HG03558 (cell line): ENCODE measurements at regions not wholly inside any gene's neighbourhood (a gene's known extent, or its start where the extent isn't known, plus 50 kb on each side); places are given as distances from the start of the nearest gene placed in this dataset.

Source experiments
- ATAC-seq: cut with Tn5 transposase; IDR thresholded peaks from one replicate; pipeline ENCODE4 v1.9.1; 2021; ENCODE audit warnings: moderate number of reproducible peaks; ENCODE audit not compliant: unreplicated experiment; ENCODE audit errors: extremely low read depth

DNA sequence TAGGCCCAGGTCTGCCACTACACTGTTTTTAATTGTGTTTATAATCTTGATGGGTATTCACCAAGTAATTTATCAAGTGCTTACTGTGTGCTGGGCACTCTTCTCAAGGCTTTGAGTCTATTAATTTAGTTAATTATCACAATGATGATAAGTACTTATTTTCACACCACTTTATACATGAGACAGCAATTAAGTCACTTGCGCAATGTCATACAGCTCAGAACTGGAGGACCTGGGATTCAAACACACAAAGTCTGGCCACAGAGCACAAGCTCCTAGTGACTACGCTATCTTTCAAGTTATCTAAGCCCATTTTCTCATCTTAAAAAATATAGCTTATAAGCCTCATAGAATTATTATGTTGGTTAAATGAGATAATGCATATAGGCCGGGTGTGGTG is 85.0 kb downstream of the LLPH start:
- no peak for ATAC-seq

DNA sequence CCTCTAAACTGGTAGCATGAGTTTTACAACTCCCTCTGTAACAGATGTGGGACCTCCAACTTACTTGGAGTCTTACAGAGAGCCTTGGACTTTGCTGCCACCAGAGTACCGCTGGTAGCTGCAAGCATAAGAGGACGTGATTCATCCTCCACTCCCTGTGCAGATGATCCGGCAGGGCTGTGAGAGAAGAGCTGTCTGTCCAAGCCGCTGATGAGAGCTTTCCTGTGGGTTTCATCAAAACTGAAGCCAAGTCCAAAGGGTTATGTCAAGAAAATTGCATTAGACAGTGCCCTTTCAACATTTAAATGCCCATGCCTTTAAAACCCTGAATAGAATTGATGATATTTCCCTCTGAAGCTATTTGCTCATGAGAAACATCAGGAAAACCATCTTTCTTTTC is 85.8 kb downstream of the LLPH start:
- ATAC-seq = no peak

DNA sequence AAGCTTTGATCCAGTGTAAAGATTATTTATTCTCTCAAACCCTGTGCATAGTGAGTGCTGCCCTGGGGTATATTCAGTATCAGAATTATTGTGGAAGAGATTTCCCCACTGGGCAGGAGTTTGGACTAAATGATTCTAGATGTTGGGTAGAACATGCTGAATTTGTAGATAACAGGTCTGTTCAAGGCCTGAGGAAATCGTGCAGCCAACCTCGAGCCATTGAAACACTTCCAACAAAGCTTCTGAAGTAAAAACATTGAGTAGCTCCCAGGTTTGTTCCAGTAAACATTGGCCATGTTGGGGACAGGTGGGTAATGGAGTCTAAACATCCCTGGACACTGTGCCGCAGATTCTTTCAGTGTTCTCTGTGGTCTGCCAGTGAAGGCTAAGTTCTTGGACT is 87.5 kb downstream of the LLPH start:
- no peak for ATAC-seq

DNA sequence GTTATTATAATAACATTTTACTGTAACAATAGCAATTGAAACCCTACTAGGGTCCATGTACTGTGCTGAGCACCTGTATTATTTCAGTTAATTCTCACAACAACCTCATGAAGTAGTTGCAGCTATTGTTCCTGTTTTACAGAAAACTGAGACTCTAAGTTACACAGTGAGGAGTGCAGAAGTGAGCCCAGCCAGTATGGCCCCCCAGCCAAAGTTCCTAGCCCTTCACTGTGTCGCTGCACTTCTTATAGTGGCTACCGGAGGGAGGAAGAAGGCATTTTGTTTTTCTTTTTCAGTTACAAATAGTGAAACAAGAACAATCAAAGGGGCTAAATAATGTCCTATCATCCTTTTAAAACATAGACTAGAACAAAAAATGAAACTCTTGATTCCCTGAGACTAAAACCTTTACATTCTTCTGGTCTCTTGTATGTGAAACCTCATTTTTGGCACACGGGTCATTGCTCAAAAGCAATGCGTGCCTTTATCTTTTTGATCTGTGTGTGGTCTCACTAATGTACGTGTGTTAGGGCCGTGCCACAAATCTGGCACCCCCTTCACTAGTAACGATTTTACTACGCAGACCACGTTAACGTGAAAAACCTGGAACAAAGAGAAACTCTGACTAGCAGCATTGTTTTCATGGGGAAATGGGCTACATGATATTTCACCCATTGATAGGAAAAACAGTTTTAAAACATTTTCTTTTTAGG is 88.7 kb downstream of the LLPH start:
- no peak for ATAC-seq

DNA sequence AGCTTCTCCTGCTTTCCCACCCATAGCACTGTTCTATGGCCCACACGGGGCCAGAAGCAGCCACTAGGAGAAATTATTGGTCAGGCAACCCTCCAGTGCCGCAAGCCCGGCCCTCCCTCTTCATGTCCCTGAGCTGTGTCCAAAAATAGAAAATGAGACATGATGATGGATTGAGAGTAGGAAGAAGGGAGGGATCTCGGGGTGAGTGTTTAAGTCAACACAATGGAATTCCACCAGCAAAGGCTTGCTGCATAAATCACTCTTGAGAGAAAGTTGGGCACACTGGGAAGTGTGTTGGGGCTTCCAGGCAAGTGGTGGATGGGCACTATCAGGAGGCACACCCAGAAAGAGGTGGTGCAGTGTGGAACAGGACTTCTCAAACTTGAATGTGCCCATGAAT is 94.2 kb downstream of the LLPH start:
- ATAC-seq = no peak

DNA sequence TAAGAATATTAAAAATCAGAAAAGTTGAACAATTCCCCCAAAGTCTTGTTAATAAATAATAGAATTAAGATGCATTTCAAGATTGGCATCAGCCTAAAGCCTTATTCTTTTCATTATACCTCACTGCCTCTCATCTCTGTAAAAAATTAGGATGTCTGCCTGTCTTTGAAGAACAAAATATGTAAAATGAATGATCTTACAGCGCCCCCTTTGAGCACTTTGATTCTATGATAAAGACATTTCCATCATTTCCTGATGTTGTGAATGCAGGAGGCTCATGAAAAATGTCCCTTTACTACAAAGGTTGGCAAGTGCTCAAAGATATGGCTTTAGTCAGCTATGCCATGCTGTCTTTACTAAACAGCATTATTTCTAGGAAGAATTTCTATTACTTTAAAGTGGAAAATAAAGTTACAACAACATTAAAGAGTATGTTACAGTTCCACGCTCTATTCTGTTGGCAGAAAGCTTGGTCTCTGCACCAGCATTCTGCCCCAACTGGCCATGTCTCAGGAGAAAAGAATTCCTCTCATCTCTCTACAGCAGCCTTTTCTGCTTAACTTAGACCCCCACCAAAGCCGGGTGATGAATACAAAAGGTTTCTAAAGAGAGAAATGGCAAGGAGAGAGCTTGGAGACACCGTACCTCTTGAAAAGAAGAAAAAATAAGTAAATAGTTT is 95.1 kb downstream of the LLPH start:
- no peak for ATAC-seq

DNA sequence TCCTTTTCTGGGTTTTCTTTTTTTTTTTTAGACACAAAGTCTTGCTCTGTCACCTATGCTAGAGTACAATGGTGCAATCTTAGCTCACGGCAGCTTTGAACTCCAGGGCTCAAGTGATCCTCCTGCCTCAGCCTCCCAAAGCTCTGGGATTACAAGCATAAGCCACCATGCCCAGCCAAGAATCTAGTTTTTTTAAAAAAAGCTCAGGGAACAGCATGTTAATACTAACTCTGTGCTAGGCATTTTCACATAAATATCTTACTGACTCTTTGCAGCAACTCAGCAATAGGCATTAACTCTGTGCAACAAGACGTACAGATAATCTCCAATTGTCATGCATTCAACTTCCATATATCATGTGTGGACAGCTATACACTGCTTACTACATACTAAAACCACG is 97.4 kb downstream of the LLPH start:
- no peak for ATAC-seq

DNA sequence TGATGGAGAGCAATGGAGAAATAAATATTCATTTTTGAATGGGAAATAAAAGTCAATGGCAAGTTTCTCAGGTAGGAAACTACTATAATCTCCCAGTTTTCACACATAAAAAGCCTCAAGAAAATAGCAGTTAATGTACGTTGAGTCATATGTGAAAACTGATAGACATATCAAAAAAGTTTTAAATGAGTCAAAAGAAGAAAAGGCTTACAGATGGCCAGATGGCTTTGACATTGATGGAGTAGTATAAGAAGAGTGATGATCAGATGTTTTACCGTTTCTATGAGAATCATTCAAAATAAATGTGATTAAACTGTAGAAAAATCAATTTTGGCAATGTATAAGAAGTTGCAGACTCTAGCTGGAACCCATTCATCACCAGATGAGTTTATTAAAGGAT is 97.8 kb downstream of the LLPH start:
- ATAC-seq = no peak

DNA sequence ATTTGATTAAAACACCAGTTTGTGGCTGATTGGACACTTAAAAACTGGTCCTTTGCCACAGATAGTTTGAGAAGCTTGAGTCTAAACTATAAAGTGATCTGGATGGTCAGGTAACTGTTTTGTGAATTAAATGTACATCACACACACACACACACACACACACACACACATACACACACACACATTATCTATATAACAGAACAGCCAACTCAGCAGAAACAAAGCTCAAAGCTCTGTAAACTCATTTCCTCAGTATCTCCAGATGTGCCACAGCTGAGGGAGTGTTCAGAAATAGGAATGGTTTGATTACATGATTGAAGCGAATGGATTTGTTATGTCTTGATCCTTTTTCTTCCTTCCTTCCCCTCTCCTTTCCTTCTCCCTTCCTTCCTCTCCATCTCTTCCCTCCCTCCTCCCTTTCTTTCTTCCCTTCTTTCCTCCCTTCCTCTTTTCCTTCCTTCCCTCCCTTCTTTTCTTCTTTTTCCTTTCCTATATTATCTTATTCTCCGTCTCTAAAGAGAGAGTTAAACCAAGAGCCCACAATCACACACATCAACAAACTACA is 100.3 kb downstream of the LLPH start:
- no peak for ATAC-seq

DNA sequence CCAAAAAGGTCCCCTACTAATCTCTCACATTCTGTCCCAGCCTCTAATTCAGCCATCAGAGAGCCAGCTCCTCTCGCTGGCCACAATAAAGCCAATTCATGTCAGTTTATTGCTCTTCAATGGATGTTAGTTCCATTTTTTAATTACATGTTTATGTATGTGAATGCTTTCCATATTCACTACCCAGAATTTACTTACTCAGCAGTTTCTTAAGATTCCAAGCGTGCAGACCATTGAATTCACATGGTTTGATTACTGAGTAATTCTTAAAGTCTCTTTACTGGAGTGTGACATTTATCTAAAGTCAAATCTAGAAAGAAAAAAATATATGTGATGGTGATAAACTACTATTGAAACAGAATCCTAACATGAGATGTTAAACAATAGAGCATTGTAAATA is 102.2 kb downstream of the LLPH start:
- no peak for ATAC-seq

DNA sequence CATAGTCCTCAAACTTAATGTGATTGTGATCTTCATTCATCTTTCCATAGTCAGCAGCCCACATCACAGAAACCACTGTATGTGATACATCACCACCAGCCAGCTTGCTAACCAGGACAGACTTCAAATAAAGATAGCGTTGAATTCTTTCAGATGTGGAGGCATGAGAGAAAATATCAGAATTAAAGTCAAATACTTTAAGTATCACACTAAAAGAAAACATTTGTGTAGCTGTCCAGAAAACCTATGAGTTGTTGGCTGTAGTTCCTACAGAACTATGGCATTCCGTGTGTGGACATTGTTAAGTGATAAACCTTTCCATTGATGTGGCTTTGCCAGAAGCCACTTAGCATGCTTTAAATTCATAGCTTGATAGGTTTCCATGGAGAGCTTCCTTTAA is 105.1 kb downstream of the LLPH start:
- ATAC-seq = no peak

DNA sequence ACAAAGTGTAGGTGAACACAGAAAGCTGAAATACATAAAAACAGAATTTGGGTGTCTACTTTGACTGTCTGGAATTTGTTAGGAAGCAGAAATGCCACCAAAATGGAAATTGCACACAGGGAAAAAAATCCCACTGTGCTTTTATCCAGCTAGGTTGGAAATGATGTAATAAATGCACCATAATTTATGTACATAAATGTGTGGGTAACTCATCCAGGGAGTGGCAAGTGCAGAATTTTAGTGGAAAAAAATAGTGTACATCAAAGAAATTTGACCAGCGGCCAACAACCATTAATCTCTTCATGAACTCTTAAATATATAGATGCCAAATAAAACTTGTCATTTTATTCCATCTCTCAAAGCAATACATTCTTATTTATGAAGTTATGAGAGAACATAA is 105.6 kb downstream of the LLPH start:
- no peak for ATAC-seq

DNA sequence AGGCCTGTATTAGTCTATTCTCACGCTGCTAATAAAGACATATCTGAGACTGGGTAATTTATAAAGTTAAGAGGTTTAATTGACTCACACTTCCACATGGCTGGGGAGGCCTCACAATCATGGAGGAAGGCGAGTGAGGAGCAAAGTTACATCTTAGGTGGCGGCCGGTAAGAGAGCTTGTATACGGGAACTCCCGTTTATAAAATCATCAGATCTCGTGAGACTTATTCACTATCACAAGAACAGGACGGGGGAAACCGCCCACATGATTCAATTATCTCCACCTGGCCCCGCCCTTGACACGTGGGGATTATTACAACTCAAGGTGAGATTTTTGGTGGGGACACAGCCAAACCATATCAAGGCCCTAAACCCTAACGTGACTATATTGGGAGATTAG is 110.1 kb downstream of the LLPH start:
- no peak for ATAC-seq

DNA sequence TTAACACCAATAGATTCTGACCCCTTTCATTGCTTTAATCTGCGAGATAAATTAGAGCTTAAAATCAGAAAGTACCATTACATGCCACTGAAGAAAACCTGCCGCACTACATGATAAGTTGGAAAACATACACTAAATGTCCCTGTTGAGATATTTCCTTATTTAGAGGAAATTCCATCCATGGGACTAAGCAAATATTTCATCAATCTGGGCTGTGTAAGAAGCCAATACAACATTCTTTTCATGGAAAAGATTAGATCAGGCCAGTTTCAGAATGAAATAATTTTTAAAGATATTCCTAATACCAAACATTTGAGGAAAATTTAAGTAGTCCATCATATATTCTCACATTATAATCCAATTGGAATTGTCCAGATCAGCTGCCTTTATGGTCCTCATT is 112.8 kb downstream of the LLPH start:
- no peak for ATAC-seq
